ENCODE measurements at regions not wholly inside any gene's neighbourhood (a gene's known extent, or its start where the extent isn't known, plus 50 kb on each side); places are given as distances from the start of the nearest gene placed in this dataset.

- TF ChIP-seq POLR2AphosphoS5 (IDR thresholded peaks at IDR 0.05; ENCODE audit: low read depth, low read length) (no peak), FOXP2 (optimal IDR thresholded peaks at IDR 0.05; ENCODE audit: borderline replicate concordance, extremely low read depth, extremely low read length, insufficient read depth) (no peak), REST (IDR thresholded peaks at IDR 0.05; ENCODE audit: insufficient read depth in 1 of 2, low read depth in 2 of 2, low read length in 2 of 2) (no peak), SIN3A (IDR thresholded peaks at IDR 0.05; ENCODE audit: borderline replicate concordance, insufficient read depth, low read length) (no peak), TAF1 (IDR thresholded peaks at IDR 0.05; ENCODE audit: borderline replicate concordance, insufficient read depth, low read length) (no peak)
These were observed 590.5 kb upstream of the SLC8A1 start for GRCh38 chr2:41042343-41042742.

- TF ChIP-seq REST (IDR thresholded peaks at IDR 0.05; ENCODE audit: insufficient read depth in 1 of 2, low read depth in 2 of 2, low read length in 2 of 2), result no peak
- no peak for TF ChIP-seq SIN3A (IDR thresholded peaks at IDR 0.05; ENCODE audit: borderline replicate concordance, insufficient read depth, low read length)
- TF ChIP-seq FOXP2 (optimal IDR thresholded peaks at IDR 0.05; ENCODE audit: borderline replicate concordance, extremely low read depth, extremely low read length, insufficient read depth), result no peak
- TF ChIP-seq TAF1 (IDR thresholded peaks at IDR 0.05; ENCODE audit: borderline replicate concordance, insufficient read depth, low read length), result no peak
- no peak for TF ChIP-seq POLR2AphosphoS5 (IDR thresholded peaks at IDR 0.05; ENCODE audit: low read depth, low read length)
These were observed 609.5 kb upstream of the SLC8A1 start for GRCh38 chr2:41061356-41061755.

- TF ChIP-seq REST (IDR thresholded peaks at IDR 0.05; ENCODE audit: insufficient read depth in 1 of 2, low read depth in 2 of 2, low read length in 2 of 2) (no peak), FOXP2 (optimal IDR thresholded peaks at IDR 0.05; ENCODE audit: borderline replicate concordance, extremely low read depth, extremely low read length, insufficient read depth) (no peak), TAF1 (IDR thresholded peaks at IDR 0.05; ENCODE audit: borderline replicate concordance, insufficient read depth, low read length) (no peak), POLR2AphosphoS5 (IDR thresholded peaks at IDR 0.05; ENCODE audit: low read depth, low read length) (no peak), SIN3A (IDR thresholded peaks at IDR 0.05; ENCODE audit: borderline replicate concordance, insufficient read depth, low read length) (no peak)
These were observed 610.4 kb upstream of the SLC8A1 start for GRCh38 chr2:41062336-41062735.

GRCh38 chr2:41066168-41066567 lies 614.3 kb upstream of the SLC8A1 start:
- TF ChIP-seq POLR2AphosphoS5 (IDR thresholded peaks at IDR 0.05; ENCODE audit: low read depth, low read length), result no peak
- TF ChIP-seq FOXP2 (optimal IDR thresholded peaks at IDR 0.05; ENCODE audit: borderline replicate concordance, extremely low read depth, extremely low read length, insufficient read depth), result no peak
- no peak for TF ChIP-seq REST (IDR thresholded peaks at IDR 0.05; ENCODE audit: insufficient read depth in 1 of 2, low read depth in 2 of 2, low read length in 2 of 2)
- TF ChIP-seq SIN3A (IDR thresholded peaks at IDR 0.05; ENCODE audit: borderline replicate concordance, insufficient read depth, low read length), result no peak
- TF ChIP-seq TAF1 (IDR thresholded peaks at IDR 0.05; ENCODE audit: borderline replicate concordance, insufficient read depth, low read length), result no peak

DNA sequence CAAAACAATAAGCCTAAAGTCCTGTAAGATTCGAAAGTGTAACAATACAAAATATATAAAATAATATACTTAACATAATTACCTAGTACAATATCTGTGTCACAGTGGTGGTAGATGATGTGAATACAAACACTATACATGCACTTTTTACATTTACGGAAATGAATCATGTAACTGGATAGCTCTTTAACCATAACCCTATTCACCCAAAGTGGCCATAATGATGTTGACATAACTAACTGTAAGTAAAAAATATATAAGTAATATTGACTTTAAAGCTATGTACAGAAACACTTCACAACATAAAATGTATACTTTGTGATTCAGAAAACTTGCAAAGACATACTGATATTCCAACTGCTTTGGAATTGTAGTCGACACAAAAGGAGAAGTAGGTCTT lies 616.9 kb upstream of the SLC8A1 start:
- TF ChIP-seq POLR2AphosphoS5 (IDR thresholded peaks at IDR 0.05; ENCODE audit: low read depth, low read length) (no peak), REST (IDR thresholded peaks at IDR 0.05; ENCODE audit: insufficient read depth in 1 of 2, low read depth in 2 of 2, low read length in 2 of 2) (no peak), FOXP2 (optimal IDR thresholded peaks at IDR 0.05; ENCODE audit: borderline replicate concordance, extremely low read depth, extremely low read length, insufficient read depth) (no peak), SIN3A (IDR thresholded peaks at IDR 0.05; ENCODE audit: borderline replicate concordance, insufficient read depth, low read length) (no peak), TAF1 (IDR thresholded peaks at IDR 0.05; ENCODE audit: borderline replicate concordance, insufficient read depth, low read length) (no peak)
